SK-N-SH (cell line): ENCODE measurements at regions not wholly inside any gene's neighbourhood (a gene's known extent, or its start where the extent isn't known, plus 50 kb on each side); places are given as distances from the start of the nearest gene placed in this dataset.

ENCODE experiments used
- EP300 ChIP-seq, 2 experiments: IDR thresholded peaks; 2 replicates each; pipeline versions ENCODE4 v1.4.0 to v1.6.1; 2012; ENCODE audit warnings: borderline replicate concordance in 1 of 2, low read depth in 1 of 2, low read length in 1 of 2
- EZH2phosphoT487 ChIP-seq: fragments of 200-600 bp; sonication (generic); IDR thresholded peaks from 2 replicates; pipeline ENCODE4 v1.6.1; 2017; ENCODE audit warnings: low read depth, mixed run types, mild to moderate bottlenecking, antibody characterized with exemption, moderate library complexity, borderline replicate concordance
- POLR2AphosphoS5 ChIP-seq: IDR thresholded peaks from 2 replicates; pipeline ENCODE4 v1.6.1; 2012; ENCODE audit warnings: low read depth, low read length
- RAD21 ChIP-seq: IDR thresholded peaks from 2 replicates; pipeline ENCODE4 v1.6.1; 2012; ENCODE audit warnings: mild to moderate bottlenecking, low read length
- SIN3A ChIP-seq: IDR thresholded peaks from 2 replicates; pipeline ENCODE4 v1.6.1; 2012; ENCODE audit warnings: low read depth, mild to moderate bottlenecking, low read length, moderate library complexity, borderline replicate concordance
- YY1 ChIP-seq: IDR thresholded peaks from 2 replicates; pipeline ENCODE4 v1.4.0; 2012; ENCODE audit warnings: low read depth, mild to moderate bottlenecking
- TF ChIP-seq, protein P1 (sequence below): fragments of 200-600 bp; sonication (generic); IDR thresholded peaks from 2 replicates; pipeline ENCODE4 v1.6.1; 2017; ENCODE audit warnings: antibody characterized with exemption, mild to moderate bottlenecking, moderate library complexity
- TF ChIP-seq, protein P2 (sequence below): fragments of 150-350 bp; IDR thresholded peaks from 2 replicates; pipeline ENCODE4 v1.6.1; 2017; ENCODE audit warnings: antibody characterized with exemption, low read length, low read depth, borderline replicate concordance
- TF ChIP-seq, protein P3 (sequence below): IDR thresholded peaks from 2 replicates; pipeline ENCODE4 v1.6.1; 2012; ENCODE audit warnings: mild to moderate bottlenecking, low read depth, low read length, moderate library complexity
- TF ChIP-seq, protein P4 (sequence below): IDR thresholded peaks from 2 replicates; pipeline ENCODE4 v1.4.0; 2012; ENCODE audit warnings: low read depth, borderline replicate concordance
- TF ChIP-seq, protein P5 (sequence below): IDR thresholded peaks from 2 replicates; pipeline ENCODE4 v1.4.0; 2012; ENCODE audit warnings: low read depth, borderline replicate concordance

DNA sequence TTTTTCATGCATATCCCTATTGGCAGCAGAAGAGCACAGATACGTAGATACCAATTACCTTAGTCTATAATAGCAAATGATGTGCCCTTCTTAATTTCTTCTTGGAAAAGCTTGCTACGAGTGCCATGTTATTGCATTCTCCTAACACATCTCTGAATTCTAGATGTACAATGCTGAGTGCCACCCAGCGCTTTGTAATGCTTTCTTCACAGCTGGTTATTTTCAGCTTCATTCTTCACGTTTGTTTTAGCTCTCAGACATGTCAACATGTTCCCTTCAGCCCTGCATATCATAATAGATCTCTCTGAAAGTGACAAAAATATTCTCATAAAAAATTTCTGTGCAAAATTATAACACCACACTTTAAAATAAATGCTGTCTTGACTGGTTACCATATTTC is 981.2 kb downstream of the TTLL7 start:
- TF ChIP-seq SIN3A (no peak), RAD21 (no peak), EP300 (IDR thresholded peaks at IDR 0.05; ENCODE audit: borderline replicate concordance in 1 of 2, low read depth in 1 of 2, low read length in 1 of 2) (no peak), POLR2AphosphoS5 (no peak), EZH2phosphoT487 (no peak), YY1 (no peak)
- TF ChIP-seq, protein P1, sequence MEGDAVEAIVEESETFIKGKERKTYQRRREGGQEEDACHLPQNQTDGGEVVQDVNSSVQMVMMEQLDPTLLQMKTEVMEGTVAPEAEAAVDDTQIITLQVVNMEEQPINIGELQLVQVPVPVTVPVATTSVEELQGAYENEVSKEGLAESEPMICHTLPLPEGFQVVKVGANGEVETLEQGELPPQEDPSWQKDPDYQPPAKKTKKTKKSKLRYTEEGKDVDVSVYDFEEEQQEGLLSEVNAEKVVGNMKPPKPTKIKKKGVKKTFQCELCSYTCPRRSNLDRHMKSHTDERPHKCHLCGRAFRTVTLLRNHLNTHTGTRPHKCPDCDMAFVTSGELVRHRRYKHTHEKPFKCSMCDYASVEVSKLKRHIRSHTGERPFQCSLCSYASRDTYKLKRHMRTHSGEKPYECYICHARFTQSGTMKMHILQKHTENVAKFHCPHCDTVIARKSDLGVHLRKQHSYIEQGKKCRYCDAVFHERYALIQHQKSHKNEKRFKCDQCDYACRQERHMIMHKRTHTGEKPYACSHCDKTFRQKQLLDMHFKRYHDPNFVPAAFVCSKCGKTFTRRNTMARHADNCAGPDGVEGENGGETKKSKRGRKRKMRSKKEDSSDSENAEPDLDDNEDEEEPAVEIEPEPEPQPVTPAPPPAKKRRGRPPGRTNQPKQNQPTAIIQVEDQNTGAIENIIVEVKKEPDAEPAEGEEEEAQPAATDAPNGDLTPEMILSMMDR = no peak
- TF ChIP-seq, protein P2, sequence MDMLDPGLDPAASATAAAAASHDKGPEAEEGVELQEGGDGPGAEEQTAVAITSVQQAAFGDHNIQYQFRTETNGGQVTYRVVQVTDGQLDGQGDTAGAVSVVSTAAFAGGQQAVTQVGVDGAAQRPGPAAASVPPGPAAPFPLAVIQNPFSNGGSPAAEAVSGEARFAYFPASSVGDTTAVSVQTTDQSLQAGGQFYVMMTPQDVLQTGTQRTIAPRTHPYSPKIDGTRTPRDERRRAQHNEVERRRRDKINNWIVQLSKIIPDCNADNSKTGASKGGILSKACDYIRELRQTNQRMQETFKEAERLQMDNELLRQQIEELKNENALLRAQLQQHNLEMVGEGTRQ = no peak
- TF ChIP-seq, protein P3, sequence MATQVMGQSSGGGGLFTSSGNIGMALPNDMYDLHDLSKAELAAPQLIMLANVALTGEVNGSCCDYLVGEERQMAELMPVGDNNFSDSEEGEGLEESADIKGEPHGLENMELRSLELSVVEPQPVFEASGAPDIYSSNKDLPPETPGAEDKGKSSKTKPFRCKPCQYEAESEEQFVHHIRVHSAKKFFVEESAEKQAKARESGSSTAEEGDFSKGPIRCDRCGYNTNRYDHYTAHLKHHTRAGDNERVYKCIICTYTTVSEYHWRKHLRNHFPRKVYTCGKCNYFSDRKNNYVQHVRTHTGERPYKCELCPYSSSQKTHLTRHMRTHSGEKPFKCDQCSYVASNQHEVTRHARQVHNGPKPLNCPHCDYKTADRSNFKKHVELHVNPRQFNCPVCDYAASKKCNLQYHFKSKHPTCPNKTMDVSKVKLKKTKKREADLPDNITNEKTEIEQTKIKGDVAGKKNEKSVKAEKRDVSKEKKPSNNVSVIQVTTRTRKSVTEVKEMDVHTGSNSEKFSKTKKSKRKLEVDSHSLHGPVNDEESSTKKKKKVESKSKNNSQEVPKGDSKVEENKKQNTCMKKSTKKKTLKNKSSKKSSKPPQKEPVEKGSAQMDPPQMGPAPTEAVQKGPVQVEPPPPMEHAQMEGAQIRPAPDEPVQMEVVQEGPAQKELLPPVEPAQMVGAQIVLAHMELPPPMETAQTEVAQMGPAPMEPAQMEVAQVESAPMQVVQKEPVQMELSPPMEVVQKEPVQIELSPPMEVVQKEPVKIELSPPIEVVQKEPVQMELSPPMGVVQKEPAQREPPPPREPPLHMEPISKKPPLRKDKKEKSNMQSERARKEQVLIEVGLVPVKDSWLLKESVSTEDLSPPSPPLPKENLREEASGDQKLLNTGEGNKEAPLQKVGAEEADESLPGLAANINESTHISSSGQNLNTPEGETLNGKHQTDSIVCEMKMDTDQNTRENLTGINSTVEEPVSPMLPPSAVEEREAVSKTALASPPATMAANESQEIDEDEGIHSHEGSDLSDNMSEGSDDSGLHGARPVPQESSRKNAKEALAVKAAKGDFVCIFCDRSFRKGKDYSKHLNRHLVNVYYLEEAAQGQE = no peak
- TF ChIP-seq, protein P4, sequence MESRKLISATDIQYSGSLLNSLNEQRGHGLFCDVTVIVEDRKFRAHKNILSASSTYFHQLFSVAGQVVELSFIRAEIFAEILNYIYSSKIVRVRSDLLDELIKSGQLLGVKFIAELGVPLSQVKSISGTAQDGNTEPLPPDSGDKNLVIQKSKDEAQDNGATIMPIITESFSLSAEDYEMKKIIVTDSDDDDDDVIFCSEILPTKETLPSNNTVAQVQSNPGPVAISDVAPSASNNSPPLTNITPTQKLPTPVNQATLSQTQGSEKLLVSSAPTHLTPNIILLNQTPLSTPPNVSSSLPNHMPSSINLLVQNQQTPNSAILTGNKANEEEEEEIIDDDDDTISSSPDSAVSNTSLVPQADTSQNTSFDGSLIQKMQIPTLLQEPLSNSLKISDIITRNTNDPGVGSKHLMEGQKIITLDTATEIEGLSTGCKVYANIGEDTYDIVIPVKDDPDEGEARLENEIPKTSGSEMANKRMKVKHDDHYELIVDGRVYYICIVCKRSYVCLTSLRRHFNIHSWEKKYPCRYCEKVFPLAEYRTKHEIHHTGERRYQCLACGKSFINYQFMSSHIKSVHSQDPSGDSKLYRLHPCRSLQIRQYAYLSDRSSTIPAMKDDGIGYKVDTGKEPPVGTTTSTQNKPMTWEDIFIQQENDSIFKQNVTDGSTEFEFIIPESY = no peak
- TF ChIP-seq, protein P5, sequence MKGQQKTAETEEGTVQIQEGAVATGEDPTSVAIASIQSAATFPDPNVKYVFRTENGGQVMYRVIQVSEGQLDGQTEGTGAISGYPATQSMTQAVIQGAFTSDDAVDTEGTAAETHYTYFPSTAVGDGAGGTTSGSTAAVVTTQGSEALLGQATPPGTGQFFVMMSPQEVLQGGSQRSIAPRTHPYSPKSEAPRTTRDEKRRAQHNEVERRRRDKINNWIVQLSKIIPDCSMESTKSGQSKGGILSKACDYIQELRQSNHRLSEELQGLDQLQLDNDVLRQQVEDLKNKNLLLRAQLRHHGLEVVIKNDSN = no peak
